Stimulated activated CD8-positive, alpha-beta memory T cell treated with anti-CD3 and anti-CD28 coated beads, Interleukin-15, amount 100 ng/mL, for 48 hours (primary cell): ENCODE measurements at regions not wholly inside any gene's neighbourhood (a gene's known extent, or its start where the extent isn't known, plus 50 kb on each side); places are given as distances from the start of the nearest gene placed in this dataset.

ENCODE experiments used
- DNase-seq, 2 donors: peaks; one replicate each; pipeline ENCODE4 v3.0.0-alpha.2; 2020; ENCODE audit warnings: low read depth in 2 of 2

- no peak for DNase-seq
Measured at GRCh38 chr2:136185981-136186776, 68.2 kb upstream of the CXCR4 start.

GRCh38 chr2:136183097-136183496 is 65.1 kb upstream of the CXCR4 start:
- DNase-seq: no peak

DNA sequence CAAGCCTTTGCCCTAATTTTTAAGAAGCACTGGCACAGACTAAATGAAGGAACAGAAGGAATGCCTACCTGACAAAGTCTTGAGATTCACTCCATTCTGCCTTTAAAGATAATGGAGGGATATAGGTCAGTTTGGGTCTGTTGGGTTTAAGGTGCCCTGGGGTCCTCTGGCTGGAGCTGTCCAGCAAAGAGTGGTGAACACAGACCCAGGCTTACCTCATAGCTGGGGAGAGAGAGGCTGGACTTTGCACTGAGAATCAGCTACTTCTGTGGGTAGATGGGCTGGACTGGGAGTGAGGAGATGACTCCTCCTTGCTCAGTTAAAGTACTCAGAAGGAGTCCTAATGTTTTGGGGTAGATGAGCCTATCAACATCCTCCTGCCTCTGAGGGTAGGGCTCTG is 64.4 kb upstream of the CXCR4 start:
- no peak for DNase-seq

DNA sequence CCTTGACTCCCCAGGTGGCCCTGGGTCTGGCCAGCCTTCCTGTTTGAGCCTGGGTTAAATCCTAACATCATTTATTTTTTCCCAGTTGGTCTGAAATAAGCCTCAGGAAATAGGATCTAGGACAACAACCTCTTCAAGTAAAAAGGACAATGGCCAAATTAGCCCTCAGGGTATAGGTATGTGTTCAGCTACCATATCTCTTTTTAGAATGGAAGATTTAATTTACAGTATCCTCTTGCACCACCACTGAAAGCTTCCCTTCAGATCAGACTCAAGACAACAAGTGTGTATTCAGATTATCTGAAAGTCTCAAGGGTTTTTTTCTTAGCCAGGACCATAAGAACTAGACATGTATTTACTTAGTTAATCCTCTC is 61.6 kb upstream of the CXCR4 start:
- DNase-seq: no peak

DNA sequence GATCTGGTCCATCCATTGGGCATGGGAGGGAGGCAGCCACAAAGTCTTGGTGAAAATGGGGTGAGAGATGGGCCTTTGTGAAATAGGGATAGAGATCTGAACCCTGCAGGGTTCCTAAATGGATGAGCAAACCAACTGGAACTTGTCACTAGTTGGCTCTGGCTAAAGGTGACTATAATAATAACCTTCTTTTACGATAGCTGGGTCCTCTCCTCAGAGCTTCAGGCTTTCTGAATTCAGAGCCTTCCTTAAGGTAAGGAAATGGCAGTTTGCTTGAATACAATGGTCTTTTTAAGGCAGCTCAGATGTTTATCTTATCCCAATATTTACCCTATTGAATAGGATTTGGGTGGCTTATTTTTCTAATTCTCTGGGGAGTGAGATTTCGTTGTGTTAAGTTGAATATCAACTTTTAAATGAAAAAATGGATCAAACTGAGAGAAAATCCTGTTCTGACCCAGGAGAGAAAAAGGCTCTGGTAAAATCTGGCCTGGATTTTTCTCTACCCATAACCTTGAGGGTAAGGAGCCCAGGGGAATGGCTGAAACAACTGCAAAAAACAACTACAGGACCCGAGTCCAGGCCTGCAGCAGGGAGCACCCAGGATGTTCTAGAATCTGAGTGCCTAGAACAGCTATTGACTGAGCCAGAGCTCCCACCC is 61.1 kb upstream of the CXCR4 start:
- DNase-seq: no peak

DNA sequence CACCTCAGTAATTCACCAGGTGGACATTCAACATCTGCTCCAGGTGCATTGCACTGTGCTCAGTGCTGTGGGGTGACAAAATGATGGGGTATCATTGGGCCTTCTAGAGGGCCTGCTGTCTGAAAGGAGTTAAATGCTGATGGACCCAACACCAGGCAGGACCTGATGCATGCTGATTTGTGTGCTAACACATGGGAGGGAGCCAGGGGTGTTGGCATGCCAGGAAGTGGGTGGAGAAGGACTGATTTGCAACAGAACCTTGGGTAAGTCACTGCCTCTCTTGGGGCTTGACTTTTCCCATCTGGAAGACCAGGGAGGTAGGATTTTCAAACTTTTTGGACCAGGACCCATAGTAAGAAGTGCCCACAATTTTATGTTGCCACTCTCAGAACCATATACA is 57.9 kb upstream of the CXCR4 start:
- DNase-seq: no peak

DNA sequence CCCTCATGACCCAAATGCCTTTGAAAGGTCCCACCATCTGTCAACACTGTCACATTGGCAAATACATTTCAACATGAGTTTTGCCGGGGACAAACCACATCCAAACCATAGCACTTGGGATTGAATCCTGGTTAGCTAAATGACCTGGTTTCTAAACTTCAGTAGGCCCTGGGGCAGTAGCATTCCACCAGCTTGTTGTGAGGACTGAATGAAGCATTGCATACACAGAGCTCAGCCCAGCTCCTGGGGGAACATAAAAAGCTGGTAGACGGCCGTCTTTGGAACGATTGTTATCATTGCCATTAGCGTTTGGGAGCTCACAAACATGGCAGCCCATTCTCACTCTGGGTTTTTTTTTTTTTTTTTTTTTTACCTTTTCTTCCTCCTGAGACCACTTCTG is 57.5 kb upstream of the CXCR4 start:
- DNase-seq: no peak

- DNase-seq: no peak
Measured at GRCh38 chr2:136173126-136173525, 55.2 kb upstream of the CXCR4 start.

- no peak for DNase-seq
Measured at GRCh38 chr2:136171223-136171622, 53.3 kb upstream of the CXCR4 start.

- DNase-seq: no peak
Measured at GRCh38 chr2:136168720-136169119, 50.8 kb upstream of the CXCR4 start.

- DNase-seq: no peak
Measured at GRCh38 chr2:136167721-136168475, 49.9 kb upstream of the CXCR4 start.
